C4-2B (cell line): ENCODE measurements at regions not wholly inside any gene's neighbourhood (a gene's known extent, or its start where the extent isn't known, plus 50 kb on each side); places are given as distances from the start of the nearest gene placed in this dataset.

Source experiments
- ZFX ChIP-seq: fragments of 450-650 bp; IDR thresholded peaks from 2 replicates; pipeline ENCODE4 v1.6.1; 2017
- TF ChIP-seq, protein P1 (sequence below): fragments of 450-650 bp; conservative IDR thresholded peaks from 2 replicates; pipeline ENCODE4 v1.5.1; 2017; ENCODE audit warnings: mild to moderate bottlenecking

- no peak for TF ChIP-seq ZFX
- TF ChIP-seq, protein P1, sequence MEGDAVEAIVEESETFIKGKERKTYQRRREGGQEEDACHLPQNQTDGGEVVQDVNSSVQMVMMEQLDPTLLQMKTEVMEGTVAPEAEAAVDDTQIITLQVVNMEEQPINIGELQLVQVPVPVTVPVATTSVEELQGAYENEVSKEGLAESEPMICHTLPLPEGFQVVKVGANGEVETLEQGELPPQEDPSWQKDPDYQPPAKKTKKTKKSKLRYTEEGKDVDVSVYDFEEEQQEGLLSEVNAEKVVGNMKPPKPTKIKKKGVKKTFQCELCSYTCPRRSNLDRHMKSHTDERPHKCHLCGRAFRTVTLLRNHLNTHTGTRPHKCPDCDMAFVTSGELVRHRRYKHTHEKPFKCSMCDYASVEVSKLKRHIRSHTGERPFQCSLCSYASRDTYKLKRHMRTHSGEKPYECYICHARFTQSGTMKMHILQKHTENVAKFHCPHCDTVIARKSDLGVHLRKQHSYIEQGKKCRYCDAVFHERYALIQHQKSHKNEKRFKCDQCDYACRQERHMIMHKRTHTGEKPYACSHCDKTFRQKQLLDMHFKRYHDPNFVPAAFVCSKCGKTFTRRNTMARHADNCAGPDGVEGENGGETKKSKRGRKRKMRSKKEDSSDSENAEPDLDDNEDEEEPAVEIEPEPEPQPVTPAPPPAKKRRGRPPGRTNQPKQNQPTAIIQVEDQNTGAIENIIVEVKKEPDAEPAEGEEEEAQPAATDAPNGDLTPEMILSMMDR, result no peak
These were observed 248.8 kb upstream of the FN1 start for GRCh38 chr2:215684448-215685237.
